ENCODE measurements at regions not wholly inside any gene's neighbourhood (a gene's known extent, or its start where the extent isn't known, plus 50 kb on each side); places are given as distances from the start of the nearest gene placed in this dataset.

DNA sequence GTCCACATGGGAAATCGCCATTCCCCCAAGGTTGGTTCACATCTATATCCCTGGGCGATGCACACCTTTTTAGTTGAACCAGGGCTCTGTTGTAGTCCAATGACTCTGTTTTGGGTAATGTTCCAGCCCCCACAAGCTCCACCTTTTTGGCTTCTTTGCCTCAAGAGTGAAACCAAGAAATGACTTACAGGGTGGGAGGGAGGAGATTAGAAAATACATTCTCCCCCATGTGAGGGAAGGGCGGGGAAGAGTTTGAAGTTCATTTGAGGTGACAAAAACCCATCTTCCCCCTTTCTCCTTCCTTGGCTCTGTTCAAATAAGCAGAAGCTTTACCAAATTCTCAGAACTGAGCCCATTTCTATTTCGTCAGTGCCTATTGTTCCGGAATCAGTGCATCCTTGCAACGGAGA, 82.8 kb downstream of the GATA3 start:
- no peak for TF ChIP-seq RAD21 (IDR thresholded peaks at IDR 0.05; ENCODE audit: low read length)
- TF ChIP-seq RFX5 (IDR thresholded peaks at IDR 0.05; ENCODE audit: low read depth, low read length): no peak
- TF ChIP-seq, protein P1, sequence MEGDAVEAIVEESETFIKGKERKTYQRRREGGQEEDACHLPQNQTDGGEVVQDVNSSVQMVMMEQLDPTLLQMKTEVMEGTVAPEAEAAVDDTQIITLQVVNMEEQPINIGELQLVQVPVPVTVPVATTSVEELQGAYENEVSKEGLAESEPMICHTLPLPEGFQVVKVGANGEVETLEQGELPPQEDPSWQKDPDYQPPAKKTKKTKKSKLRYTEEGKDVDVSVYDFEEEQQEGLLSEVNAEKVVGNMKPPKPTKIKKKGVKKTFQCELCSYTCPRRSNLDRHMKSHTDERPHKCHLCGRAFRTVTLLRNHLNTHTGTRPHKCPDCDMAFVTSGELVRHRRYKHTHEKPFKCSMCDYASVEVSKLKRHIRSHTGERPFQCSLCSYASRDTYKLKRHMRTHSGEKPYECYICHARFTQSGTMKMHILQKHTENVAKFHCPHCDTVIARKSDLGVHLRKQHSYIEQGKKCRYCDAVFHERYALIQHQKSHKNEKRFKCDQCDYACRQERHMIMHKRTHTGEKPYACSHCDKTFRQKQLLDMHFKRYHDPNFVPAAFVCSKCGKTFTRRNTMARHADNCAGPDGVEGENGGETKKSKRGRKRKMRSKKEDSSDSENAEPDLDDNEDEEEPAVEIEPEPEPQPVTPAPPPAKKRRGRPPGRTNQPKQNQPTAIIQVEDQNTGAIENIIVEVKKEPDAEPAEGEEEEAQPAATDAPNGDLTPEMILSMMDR (conservative IDR thresholded peaks at IDR 0.05; ENCODE audit: low read depth, low read length): no peak
- TF ChIP-seq CHD1 (IDR thresholded peaks at IDR 0.05; ENCODE audit: low read depth, low read length): no peak
- no peak for TF ChIP-seq MXI1 (IDR thresholded peaks at IDR 0.05; ENCODE audit: borderline replicate concordance, low read depth, low read length)

Measured in IMR-90 (cell line).